Esophagus muscularis mucosa (tissue), 4 donors: ENCODE measurements at regions not wholly inside any gene's neighbourhood (a gene's known extent, or its start where the extent isn't known, plus 50 kb on each side); places are given as distances from the start of the nearest gene placed in this dataset.

Experiments used
- DNase-seq: peaks from one replicate; pipeline ENCODE4 v3.0.0-alpha.2; 2017; ENCODE audit errors: extremely low spot score
- H3K27ac ChIP-seq, 4 donors: fragments of 200-600 bp; sonication (generic); replicated peaks in 1 of 4; 1 replicate in 3 of 4; 2 replicates in 1 of 4; pipeline ENCODE4 v1.5.1; 2016 to 2019; ENCODE audit warnings: mild to moderate bottlenecking in 1 of 4
- H3K27me3 ChIP-seq, 4 donors: fragments of 200-600 bp; sonication (generic); one replicate each; pipeline versions ENCODE4 v1.5.1 to v1.6.0; 2016 to 2019
- H3K36me3 ChIP-seq, 4 donors: fragments of 200-600 bp; sonication (generic); one replicate each; pipeline ENCODE4 v1.5.1; 2016 to 2019
- H3K4me1 ChIP-seq, 4 donors: fragments of 200-600 bp; sonication (generic); one replicate each; pipeline ENCODE4 v1.5.1; 2016 to 2019
- H3K4me3 ChIP-seq, 4 donors: fragments of 200-600 bp; sonication (generic); 1 replicate in 2 of 4; 2 replicates in 2 of 4; pipeline ENCODE4 v1.5.1; 2016 to 2019; ENCODE audit warnings: mild to moderate bottlenecking in 4 of 4, moderate library complexity in 1 of 4
- H3K9me3 ChIP-seq, 4 donors: fragments of 200-600 bp; sonication (generic); 1 replicate in 3 of 4; 2 replicates in 1 of 4; pipeline ENCODE4 v1.5.1; 2016 to 2019
- EP300 ChIP-seq: sonication (generic); formaldehyde crosslinking; IDR thresholded peaks from one replicate; pipeline ENCODE4 v1.6.1; 2017; ENCODE audit warnings: antibody characterized with exemption
- POLR2A ChIP-seq: fragments of 450-650 bp; IDR thresholded peaks from one replicate; pipeline ENCODE4 v1.6.1; 2017; ENCODE audit warnings: antibody characterized with exemption, moderate library complexity, mild to moderate bottlenecking, low read depth
- POLR2AphosphoS5 ChIP-seq, 2 donors: sonication (generic); formaldehyde crosslinking; IDR thresholded peaks; one replicate each; pipeline ENCODE4 v1.6.1; 2017; ENCODE audit warnings: antibody characterized with exemption in 2 of 2
- WGBS: methylation state at CpG from one replicate; pipeline ENCODE4 v1.1.5; 2018; 5-methylcytosine and 5-hydroxymethylcytosine counted together
- intact Hi-C: fragments of 100-400 bp; cut with DNase I; formaldehyde crosslinking; loops from one replicate; pipeline ENCODE4 v1.15.1; 2023
- TF ChIP-seq, protein P1 (sequence below), 3 experiments: fragments of 200-600 bp in 2 of 3; fragments of 450-650 bp in 1 of 3; sonication (generic) in 2 of 3; IDR thresholded peaks; one replicate each; pipeline ENCODE4 v1.5.1; 2017 to 2019; ENCODE audit warnings: antibody characterized with exemption in 3 of 3, mild to moderate bottlenecking in 2 of 3, moderate library complexity in 1 of 3

- intact Hi-C loops = no loop called here
- H3K4me1 ChIP-seq = no peaks in the 10 kb centered on the region
- WGBS = 72% methylated on average over 4 of the region's 4 CpGs
Observed at GRCh38 chr5:128637031-128637430, 99.0 kb upstream of the FBN2 start.

DNA sequence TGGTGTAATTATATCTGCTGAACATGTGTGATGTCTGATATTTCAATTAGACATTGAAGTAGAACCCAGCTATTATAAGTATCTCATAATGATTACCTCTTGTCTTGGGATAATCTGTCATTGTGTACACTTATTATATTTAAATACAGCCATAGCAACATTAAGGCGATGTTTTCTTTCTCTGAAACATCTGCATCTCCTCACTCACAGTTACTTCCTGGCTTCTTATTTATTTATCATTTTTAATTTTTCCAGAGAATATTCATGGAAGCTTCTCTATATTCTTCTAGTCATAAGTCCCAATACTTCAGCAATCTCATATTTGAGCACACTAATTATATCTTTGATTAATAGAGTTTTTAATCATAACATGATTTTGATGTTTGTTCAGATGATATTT, 103.8 kb upstream of the FBN2 start:
- intact Hi-C loops = no loop called here
- peaks cover 0 to 4% (median 0%) of the 10 kb centered on the region in 4 donors for H3K9me3 ChIP-seq
- no peak for DNase-seq
- no peaks in the 10 kb centered on the region for H3K27me3 ChIP-seq
- WGBS = 74% methylated on average over 1 of the region's 1 CpG
- no peak for TF ChIP-seq POLR2A
- TF ChIP-seq POLR2AphosphoS5 (IDR thresholded peaks at IDR 0.05) = no peak
- TF ChIP-seq, protein P1, sequence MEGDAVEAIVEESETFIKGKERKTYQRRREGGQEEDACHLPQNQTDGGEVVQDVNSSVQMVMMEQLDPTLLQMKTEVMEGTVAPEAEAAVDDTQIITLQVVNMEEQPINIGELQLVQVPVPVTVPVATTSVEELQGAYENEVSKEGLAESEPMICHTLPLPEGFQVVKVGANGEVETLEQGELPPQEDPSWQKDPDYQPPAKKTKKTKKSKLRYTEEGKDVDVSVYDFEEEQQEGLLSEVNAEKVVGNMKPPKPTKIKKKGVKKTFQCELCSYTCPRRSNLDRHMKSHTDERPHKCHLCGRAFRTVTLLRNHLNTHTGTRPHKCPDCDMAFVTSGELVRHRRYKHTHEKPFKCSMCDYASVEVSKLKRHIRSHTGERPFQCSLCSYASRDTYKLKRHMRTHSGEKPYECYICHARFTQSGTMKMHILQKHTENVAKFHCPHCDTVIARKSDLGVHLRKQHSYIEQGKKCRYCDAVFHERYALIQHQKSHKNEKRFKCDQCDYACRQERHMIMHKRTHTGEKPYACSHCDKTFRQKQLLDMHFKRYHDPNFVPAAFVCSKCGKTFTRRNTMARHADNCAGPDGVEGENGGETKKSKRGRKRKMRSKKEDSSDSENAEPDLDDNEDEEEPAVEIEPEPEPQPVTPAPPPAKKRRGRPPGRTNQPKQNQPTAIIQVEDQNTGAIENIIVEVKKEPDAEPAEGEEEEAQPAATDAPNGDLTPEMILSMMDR (IDR thresholded peaks at IDR 0.05) = no peak
- no peak for TF ChIP-seq EP300
- H3K27ac ChIP-seq = no peak overlapping the region
- no peaks in the 10 kb centered on the region for H3K4me1 ChIP-seq
- H3K36me3 ChIP-seq = no peaks in the 10 kb centered on the region
- H3K4me3 ChIP-seq = no peak overlapping the region

More at GRCh38 chr5:128637031-128637430, 99.0 kb upstream of the FBN2 start:
- TF ChIP-seq POLR2AphosphoS5 (IDR thresholded peaks at IDR 0.05) (no peak), POLR2A (no peak), EP300 (no peak)
- TF ChIP-seq, protein P1 (IDR thresholded peaks at IDR 0.05) = no peak
- H3K4me3 ChIP-seq = no peak overlapping the region
- no peaks in the 10 kb centered on the region for H3K9me3 ChIP-seq
- no peak for DNase-seq
- no peak overlapping the region for H3K27ac ChIP-seq
- H3K36me3 ChIP-seq = no peaks in the 10 kb centered on the region
- no peaks in the 10 kb centered on the region for H3K27me3 ChIP-seq

DNA sequence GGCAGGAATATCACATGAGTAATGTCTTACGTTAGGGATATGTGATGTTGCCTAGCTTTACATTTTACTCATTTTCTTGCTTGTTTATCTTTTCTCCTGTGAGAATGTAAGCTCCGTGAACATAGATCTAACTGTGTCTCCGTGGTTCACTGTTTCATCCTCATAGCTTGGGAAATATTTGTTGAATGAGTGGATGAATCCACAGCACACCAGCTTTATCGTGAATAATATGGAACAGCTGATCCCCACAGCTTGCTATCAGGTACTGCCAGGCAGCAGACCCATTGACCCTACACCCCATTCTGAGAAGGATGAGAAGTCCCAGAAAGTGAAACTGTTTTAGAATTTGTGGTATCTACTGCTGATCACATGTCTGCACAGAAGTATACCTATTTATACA, 106.8 kb upstream of the FBN2 start:
- DNase-seq = no peak
- Histone ChIP-seq H3K4me1 (no peaks in the 10 kb centered on the region), H3K4me3 (no peak overlapping the region), H3K36me3 (no peaks in the 10 kb centered on the region), H3K27ac (no peak overlapping the region), H3K9me3 (peaks cover 0 to 4% (median 0%) of the 10 kb centered on the region in 4 donors), H3K27me3 (no peaks in the 10 kb centered on the region)
- intact Hi-C loops = no loop called here
- TF ChIP-seq, protein P1 (IDR thresholded peaks at IDR 0.05) = no peak
- TF ChIP-seq EP300 = no peak
- TF ChIP-seq POLR2A = no peak
- no peak for TF ChIP-seq POLR2AphosphoS5 (IDR thresholded peaks at IDR 0.05)
- WGBS = 47% methylated on average over 4 of the region's 4 CpGs

- Histone ChIP-seq H3K27ac (no peak overlapping the region), H3K4me3 (no peak overlapping the region), H3K36me3 (no peaks in the 10 kb centered on the region), H3K4me1 (no peaks in the 10 kb centered on the region), H3K27me3 (no peaks in the 10 kb centered on the region), H3K9me3 (peaks cover 0 to 4% (median 0%) of the 10 kb centered on the region in 4 donors)
- 79% methylated on average over 1 of the region's 1 CpG for WGBS
- DNase-seq = no peak
- intact Hi-C loops = no loop called here
- TF ChIP-seq, protein P1 (IDR thresholded peaks at IDR 0.05) = no peak
- TF ChIP-seq EP300 = no peak
- no peak for TF ChIP-seq POLR2AphosphoS5 (IDR thresholded peaks at IDR 0.05)
- no peak for TF ChIP-seq POLR2A
Observed at GRCh38 chr5:128645581-128645980, 107.5 kb upstream of the FBN2 start.

DNA sequence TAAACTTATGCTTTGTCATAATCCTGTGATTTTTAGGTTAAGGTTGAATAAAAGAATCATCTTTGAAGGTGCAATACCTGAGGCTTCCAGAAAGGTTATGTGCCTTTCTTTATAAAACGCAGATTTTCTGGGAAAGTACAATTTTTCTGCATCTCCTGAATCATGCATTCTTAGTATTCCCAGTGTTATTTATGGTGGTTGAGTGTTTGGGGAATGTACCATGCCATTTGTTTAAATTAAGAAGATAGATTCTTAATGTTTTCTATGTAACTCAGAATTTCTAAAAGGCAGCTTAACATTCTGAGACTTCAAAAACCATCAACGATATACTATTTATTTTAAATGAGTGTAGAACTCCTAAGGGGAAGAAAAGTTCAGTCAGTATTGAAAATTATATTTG, 108.1 kb upstream of the FBN2 start:
- no peak for DNase-seq
- H3K27ac ChIP-seq = no peak overlapping the region
- 78% methylated on average over 2 of the region's 2 CpGs for WGBS
- H3K9me3 ChIP-seq = peaks cover 0 to 4% (median 0%) of the 10 kb centered on the region in 4 donors
- H3K27me3 ChIP-seq = no peaks in the 10 kb centered on the region
- no peak for TF ChIP-seq POLR2A
- TF ChIP-seq EP300 = no peak
- no peak for TF ChIP-seq POLR2AphosphoS5 (IDR thresholded peaks at IDR 0.05)
- TF ChIP-seq, protein P1 (IDR thresholded peaks at IDR 0.05) = no peak
- intact Hi-C loops = no loop called here
- H3K36me3 ChIP-seq = no peaks in the 10 kb centered on the region
- no peak overlapping the region for H3K4me3 ChIP-seq
- H3K4me1 ChIP-seq = no peaks in the 10 kb centered on the region
